Parathyroid adenoma (tissue), 2 donors: ENCODE measurements at regions not wholly inside any gene's neighbourhood (a gene's known extent, or its start where the extent isn't known, plus 50 kb on each side); places are given as distances from the start of the nearest gene placed in this dataset.

Experiments
- H2AFZ ChIP-seq: fragments of 300-600 bp; sonication (generic); one replicate; pipeline ENCODE4 v1.7.0; 2017; ENCODE audit warnings: antibody characterized with exemption, mild to moderate bottlenecking
- H3K27ac ChIP-seq: fragments of 300-600 bp; sonication (generic); one replicate; pipeline ENCODE4 v1.7.0; 2017
- H3K27me3 ChIP-seq: fragments of 300-600 bp; sonication (generic); one replicate; pipeline ENCODE4 v1.7.0; 2017; ENCODE audit warnings: low read length; ENCODE audit not compliant: control insufficient read depth, insufficient read depth
- H3K36me3 ChIP-seq: fragments of 300-600 bp; sonication (generic); one replicate; pipeline ENCODE4 v1.7.0; 2017; ENCODE audit warnings: low read length; ENCODE audit not compliant: control insufficient read depth, insufficient read depth
- H3K4me1 ChIP-seq: fragments of 300-600 bp; sonication (generic); one replicate; pipeline ENCODE4 v1.7.0; 2017; ENCODE audit warnings: control low read depth
- H3K4me2 ChIP-seq: fragments of 300-600 bp; sonication (generic); one replicate; pipeline ENCODE4 v1.7.0; 2017; ENCODE audit warnings: low read length
- H3K4me3 ChIP-seq: fragments of 300-600 bp; sonication (generic); one replicate; pipeline ENCODE4 v1.7.0; 2017; ENCODE audit warnings: low read depth, low read length
- H3K79me2 ChIP-seq: fragments of 300-600 bp; sonication (generic); one replicate; pipeline ENCODE4 v1.7.0; 2017; ENCODE audit warnings: control low read depth
- H3K9ac ChIP-seq: fragments of 300-600 bp; sonication (generic); one replicate; pipeline ENCODE4 v1.7.0; 2017; ENCODE audit warnings: mild to moderate bottlenecking
- H3K9me3 ChIP-seq: fragments of 300-600 bp; sonication (generic); one replicate; pipeline ENCODE4 v1.7.0; 2017; ENCODE audit warnings: low read length; ENCODE audit not compliant: control insufficient read depth
- TF ChIP-seq, protein P1 (sequence below): fragments of 300-600 bp; sonication (generic); IDR thresholded peaks from one replicate; pipeline ENCODE4 v1.7.0; 2017; ENCODE audit warnings: antibody characterized with exemption, mild to moderate bottlenecking
- donor health status: primary hyperparathyroidism.

- TF ChIP-seq, protein P1, sequence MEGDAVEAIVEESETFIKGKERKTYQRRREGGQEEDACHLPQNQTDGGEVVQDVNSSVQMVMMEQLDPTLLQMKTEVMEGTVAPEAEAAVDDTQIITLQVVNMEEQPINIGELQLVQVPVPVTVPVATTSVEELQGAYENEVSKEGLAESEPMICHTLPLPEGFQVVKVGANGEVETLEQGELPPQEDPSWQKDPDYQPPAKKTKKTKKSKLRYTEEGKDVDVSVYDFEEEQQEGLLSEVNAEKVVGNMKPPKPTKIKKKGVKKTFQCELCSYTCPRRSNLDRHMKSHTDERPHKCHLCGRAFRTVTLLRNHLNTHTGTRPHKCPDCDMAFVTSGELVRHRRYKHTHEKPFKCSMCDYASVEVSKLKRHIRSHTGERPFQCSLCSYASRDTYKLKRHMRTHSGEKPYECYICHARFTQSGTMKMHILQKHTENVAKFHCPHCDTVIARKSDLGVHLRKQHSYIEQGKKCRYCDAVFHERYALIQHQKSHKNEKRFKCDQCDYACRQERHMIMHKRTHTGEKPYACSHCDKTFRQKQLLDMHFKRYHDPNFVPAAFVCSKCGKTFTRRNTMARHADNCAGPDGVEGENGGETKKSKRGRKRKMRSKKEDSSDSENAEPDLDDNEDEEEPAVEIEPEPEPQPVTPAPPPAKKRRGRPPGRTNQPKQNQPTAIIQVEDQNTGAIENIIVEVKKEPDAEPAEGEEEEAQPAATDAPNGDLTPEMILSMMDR = no peak
- H3K79me2 ChIP-seq = no peaks in the 10 kb centered on the region
Measured at GRCh38 chr12:44961887-44962286, 85.8 kb upstream of the NELL2 start.

DNA sequence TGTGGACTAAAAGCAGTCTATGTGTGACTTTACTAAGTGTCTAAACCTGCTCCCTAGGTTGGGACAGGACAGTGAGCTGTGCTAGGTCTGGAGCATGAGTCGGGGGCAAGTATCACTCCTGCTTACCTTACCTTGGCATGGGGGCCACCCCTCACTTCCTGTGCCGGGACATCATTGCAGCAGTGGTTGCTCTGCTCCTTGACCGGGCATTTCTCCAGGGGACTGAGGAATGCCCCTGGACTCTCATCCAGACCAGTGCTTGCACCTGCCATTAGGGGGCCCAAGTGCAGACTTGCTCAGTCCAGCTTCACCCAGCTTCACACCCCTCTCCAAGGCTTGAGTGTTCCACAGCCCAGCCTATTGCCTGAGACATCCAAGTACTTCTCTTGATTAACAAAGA, 84.7 kb upstream of the NELL2 start:
- no peaks in the 10 kb centered on the region for H3K4me1 ChIP-seq

More at GRCh38 chr12:44961887-44962286, 85.8 kb upstream of the NELL2 start:
- Histone ChIP-seq H2AFZ (no peak overlapping the region), H3K9ac (no peak overlapping the region), H3K4me3 (no peak overlapping the region), H3K4me2 (no peak overlapping the region), H3K9me3 (no peaks in the 10 kb centered on the region), H3K27me3 (no peaks in the 10 kb centered on the region), H3K36me3 (no peaks in the 10 kb centered on the region), H3K27ac (no peak overlapping the region), H3K4me1 (no peaks in the 10 kb centered on the region)

DNA sequence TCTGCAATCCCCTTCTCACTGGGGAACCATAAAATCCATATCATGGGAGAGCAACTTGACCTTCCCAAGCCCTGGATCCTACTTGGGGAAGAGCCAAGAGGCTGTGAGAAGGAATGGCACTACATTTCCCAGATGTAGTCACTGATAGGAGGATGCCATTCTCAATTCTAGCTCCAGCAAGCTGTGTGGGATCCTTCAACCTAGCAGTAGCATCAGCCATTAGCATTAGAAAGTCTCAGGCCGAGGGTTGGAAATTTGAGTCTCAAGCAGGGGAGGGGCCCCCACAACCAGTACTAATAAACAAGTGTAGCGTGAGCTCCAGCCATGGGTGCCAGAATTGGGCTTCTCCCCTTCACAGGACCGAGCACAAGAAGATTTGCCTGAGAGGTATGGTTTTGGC, 84.3 kb upstream of the NELL2 start:
- no peaks in the 10 kb centered on the region for H3K9me3 ChIP-seq
- no peaks in the 10 kb centered on the region for H3K27me3 ChIP-seq
- H3K4me1 ChIP-seq = no peaks in the 10 kb centered on the region
- no peak overlapping the region for H3K4me3 ChIP-seq
- no peak overlapping the region for H3K4me2 ChIP-seq
- H3K36me3 ChIP-seq = no peaks in the 10 kb centered on the region
- no peak overlapping the region for H2AFZ ChIP-seq
- H3K27ac ChIP-seq = no peak overlapping the region
- H3K9ac ChIP-seq = no peak overlapping the region
- TF ChIP-seq, protein P1 = no peak
- no peaks in the 10 kb centered on the region for H3K79me2 ChIP-seq

More for the DNA sequence above, 84.7 kb upstream of the NELL2 start:
- H3K27me3 ChIP-seq = no peaks in the 10 kb centered on the region
- H3K4me2 ChIP-seq = no peak overlapping the region
- no peak overlapping the region for H3K4me3 ChIP-seq
- no peaks in the 10 kb centered on the region for H3K9me3 ChIP-seq
- TF ChIP-seq, protein P1 = no peak
- no peaks in the 10 kb centered on the region for H3K36me3 ChIP-seq
- H2AFZ ChIP-seq = no peak overlapping the region
- no peak overlapping the region for H3K27ac ChIP-seq
- no peaks in the 10 kb centered on the region for H3K79me2 ChIP-seq
- no peak overlapping the region for H3K9ac ChIP-seq

DNA sequence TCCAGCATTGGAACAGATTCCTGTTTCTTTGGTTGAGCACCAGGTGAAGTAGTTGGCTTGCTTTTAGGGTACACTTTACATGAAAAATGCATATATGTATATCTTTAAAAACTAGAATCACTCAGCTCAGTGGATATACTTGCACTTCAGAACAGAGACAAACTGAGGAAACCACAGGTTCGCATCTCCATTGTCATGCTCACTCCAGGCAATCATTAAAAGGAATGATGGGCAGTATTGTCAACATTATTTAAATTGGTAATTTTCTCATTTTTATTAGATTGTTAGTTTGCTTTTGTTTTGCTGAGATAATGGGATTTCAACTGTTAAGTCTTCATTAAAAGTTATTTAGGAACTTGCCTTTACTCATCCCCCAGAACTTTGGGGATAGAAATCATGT, 71.0 kb upstream of the NELL2 start:
- Histone ChIP-seq H2AFZ (no peak overlapping the region), H3K36me3 (no peaks in the 10 kb centered on the region), H3K4me1 (no peaks in the 10 kb centered on the region)

GRCh38 chr12:44942714-44943113, 66.6 kb upstream of the NELL2 start:
- H3K79me2 ChIP-seq = no peaks in the 10 kb centered on the region
- H3K4me3 ChIP-seq = no peak overlapping the region
- no peak overlapping the region for H3K9ac ChIP-seq
- H3K27me3 ChIP-seq = no peaks in the 10 kb centered on the region
- no peak overlapping the region for H3K4me2 ChIP-seq
- no peaks in the 10 kb centered on the region for H3K9me3 ChIP-seq
- no peaks in the 10 kb centered on the region for H3K4me1 ChIP-seq
- H3K27ac ChIP-seq = no peak overlapping the region
- no peaks in the 10 kb centered on the region for H3K36me3 ChIP-seq
- TF ChIP-seq, protein P1 = no peak
- H2AFZ ChIP-seq = no peak overlapping the region

More for the DNA sequence above, 71.0 kb upstream of the NELL2 start:
- Histone ChIP-seq H3K27me3 (no peaks in the 10 kb centered on the region), H3K4me2 (no peak overlapping the region), H3K27ac (no peak overlapping the region), H3K9ac (no peak overlapping the region), H3K79me2 (no peaks in the 10 kb centered on the region), H3K4me3 (no peak overlapping the region), H3K9me3 (no peaks in the 10 kb centered on the region)
- TF ChIP-seq, protein P1 = no peak
